Fibroblast of pulmonary artery (primary cell): ENCODE measurements at regions not wholly inside any gene's neighbourhood (a gene's known extent, or its start where the extent isn't known, plus 50 kb on each side); places are given as distances from the start of the nearest gene placed in this dataset.
A peak's percentile ranks its signal among the peaks of the same experiment; 100 is the strongest.

Experiments
- DNase-seq: peaks from one replicate; pipeline ENCODE4 v3.0.0-alpha.2; 2010; ENCODE audit warnings: low read depth
- H3K4me3 ChIP-seq: replicated peaks from 2 replicates; pipeline ENCODE4 v1.5.1; 2011; ENCODE audit warnings: low read depth, mild to moderate bottlenecking, control low read depth, low read length, moderate library complexity
- TF ChIP-seq, protein P1 (sequence below): IDR thresholded peaks from 2 replicates; pipeline ENCODE4 v1.5.1; 2011; ENCODE audit warnings: mild to moderate bottlenecking, control low read depth, low read length, inconsistent platforms; ENCODE audit errors: missing control alignments

GRCh38 chr3:168469436-168469835 is 373.7 kb upstream of the GOLIM4 start:
- DNase-seq = no peak

GRCh38 chr3:168467115-168467714 is 371.5 kb upstream of the GOLIM4 start:
- peak; percentile 56 for DNase-seq

More at GRCh38 chr3:168469436-168469835, 373.7 kb upstream of the GOLIM4 start:
- no peak overlapping the region for H3K4me3 ChIP-seq
- TF ChIP-seq, protein P1, sequence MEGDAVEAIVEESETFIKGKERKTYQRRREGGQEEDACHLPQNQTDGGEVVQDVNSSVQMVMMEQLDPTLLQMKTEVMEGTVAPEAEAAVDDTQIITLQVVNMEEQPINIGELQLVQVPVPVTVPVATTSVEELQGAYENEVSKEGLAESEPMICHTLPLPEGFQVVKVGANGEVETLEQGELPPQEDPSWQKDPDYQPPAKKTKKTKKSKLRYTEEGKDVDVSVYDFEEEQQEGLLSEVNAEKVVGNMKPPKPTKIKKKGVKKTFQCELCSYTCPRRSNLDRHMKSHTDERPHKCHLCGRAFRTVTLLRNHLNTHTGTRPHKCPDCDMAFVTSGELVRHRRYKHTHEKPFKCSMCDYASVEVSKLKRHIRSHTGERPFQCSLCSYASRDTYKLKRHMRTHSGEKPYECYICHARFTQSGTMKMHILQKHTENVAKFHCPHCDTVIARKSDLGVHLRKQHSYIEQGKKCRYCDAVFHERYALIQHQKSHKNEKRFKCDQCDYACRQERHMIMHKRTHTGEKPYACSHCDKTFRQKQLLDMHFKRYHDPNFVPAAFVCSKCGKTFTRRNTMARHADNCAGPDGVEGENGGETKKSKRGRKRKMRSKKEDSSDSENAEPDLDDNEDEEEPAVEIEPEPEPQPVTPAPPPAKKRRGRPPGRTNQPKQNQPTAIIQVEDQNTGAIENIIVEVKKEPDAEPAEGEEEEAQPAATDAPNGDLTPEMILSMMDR = no peak

GRCh38 chr3:168461793-168462192 is 366.1 kb upstream of the GOLIM4 start:
- no peak overlapping the region for H3K4me3 ChIP-seq
- DNase-seq = no peak
- TF ChIP-seq, protein P1 = no peak

More at GRCh38 chr3:168467115-168467714, 371.5 kb upstream of the GOLIM4 start:
- TF ChIP-seq, protein P1 = peak; percentile 40
- H3K4me3 ChIP-seq = no peak overlapping the region

DNA sequence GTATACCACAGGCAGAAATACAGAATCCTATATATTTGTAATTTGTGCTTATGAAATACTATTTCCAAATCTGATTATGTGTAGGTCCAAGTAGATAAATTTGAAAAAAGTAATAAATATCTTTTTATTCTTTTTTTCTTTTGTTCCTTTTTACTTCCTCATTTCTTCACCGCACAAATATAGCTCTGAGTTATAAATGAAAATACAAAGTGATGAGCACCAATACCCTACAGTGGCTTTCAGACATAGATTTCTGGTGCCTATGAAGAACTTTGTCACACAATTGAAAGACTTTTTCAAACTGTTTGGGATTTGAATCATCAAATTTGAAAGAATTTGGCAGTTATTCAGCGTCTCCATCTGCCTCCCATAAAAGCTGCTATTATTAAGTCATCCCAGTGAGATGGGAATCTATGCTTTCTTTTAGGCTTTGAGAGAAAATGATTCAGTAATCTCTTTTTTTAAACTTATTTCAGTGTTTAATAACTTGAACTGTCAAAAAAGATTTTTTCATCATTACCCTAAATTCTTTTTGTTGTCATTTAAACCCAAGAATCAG is 363.6 kb upstream of the GOLIM4 start:
- TF ChIP-seq, protein P1 = no peak
- H3K4me3 ChIP-seq = no peak overlapping the region
- no peak for DNase-seq

GRCh38 chr3:168457954-168458539 is 362.3 kb upstream of the GOLIM4 start:
- no peak overlapping the region for H3K4me3 ChIP-seq
- DNase-seq = no peak
- TF ChIP-seq, protein P1 = no peak

GRCh38 chr3:168455814-168456213 is 360.1 kb upstream of the GOLIM4 start:
- no peak for DNase-seq
- no peak overlapping the region for H3K4me3 ChIP-seq
- TF ChIP-seq, protein P1 = no peak
